Liver (tissue), 8 donors: ENCODE measurements at regions not wholly inside any gene's neighbourhood (a gene's known extent, or its start where the extent isn't known, plus 50 kb on each side); places are given as distances from the start of the nearest gene placed in this dataset.

Experiments
- DNase-seq: peaks from one replicate; pipeline ENCODE4 v3.0.0-alpha.2; 2017; ENCODE audit warnings: low spot score
- H3K27ac ChIP-seq, 2 donors: one replicate each; pipeline ENCODE4 v1.7.0; 2013; ENCODE audit warnings: inconsistent platforms in 2 of 2, low read length in 2 of 2, control low read depth in 1 of 2, low read depth in 1 of 2, mild to moderate bottlenecking in 1 of 2
- H3K27me3 ChIP-seq, 4 donors: one replicate each; pipeline versions ENCODE4 v1.6.1 to v1.7.0; 2013; ENCODE audit warnings: low read length in 3 of 4, inconsistent platforms in 1 of 4, mild to moderate bottlenecking in 1 of 4, moderate library complexity in 1 of 4; ENCODE audit not compliant: control insufficient read depth in 4 of 4, insufficient read depth in 4 of 4
- H3K36me3 ChIP-seq, 4 donors: one replicate each; pipeline versions ENCODE4 v1.6.1 to v1.7.0; 2013; ENCODE audit warnings: low read length in 3 of 4, mild to moderate bottlenecking in 3 of 4, low read depth in 1 of 4, moderate library complexity in 1 of 4; ENCODE audit not compliant: control insufficient read depth in 4 of 4, insufficient read depth in 3 of 4
- H3K4me1 ChIP-seq, 4 donors: one replicate each; pipeline versions ENCODE4 v1.6.1 to v1.7.0; 2013; ENCODE audit warnings: low read length in 3 of 4, mild to moderate bottlenecking in 3 of 4, moderate library complexity in 1 of 4; ENCODE audit not compliant: control insufficient read depth in 4 of 4, insufficient read depth in 4 of 4
- H3K4me3 ChIP-seq, 3 donors: one replicate each; pipeline versions ENCODE4 v1.6.1 to v1.7.0; 2013; ENCODE audit warnings: low read length in 3 of 3, control low read depth in 1 of 3, low read depth in 1 of 3, mild to moderate bottlenecking in 1 of 3
- H3K9ac ChIP-seq, 2 donors: one replicate each; pipeline ENCODE4 v1.7.0; 2013; ENCODE audit warnings: low read length in 2 of 2, mild to moderate bottlenecking in 2 of 2, moderate library complexity in 2 of 2, control low read depth in 1 of 2, low read depth in 1 of 2
- H3K9me3 ChIP-seq, 4 donors: one replicate each; pipeline versions ENCODE4 v1.6.1 to v1.7.0; 2013; ENCODE audit warnings: low read length in 3 of 4; ENCODE audit not compliant: control insufficient read depth in 4 of 4
- ATF3 ChIP-seq: IDR thresholded peaks from 2 replicates; pipeline ENCODE4 v1.6.1; 2016; ENCODE audit warnings: antibody characterized with exemption
- CTCF ChIP-seq: fragments of 150-350 bp; IDR thresholded peaks from 2 replicates; pipeline ENCODE4 v1.5.1; 2017; ENCODE audit warnings: improper control_type of control experiment, low read depth, low read length; ENCODE audit not compliant: missing input control
- EGR1 ChIP-seq, 2 donors: IDR thresholded peaks; 2 replicates each; pipeline ENCODE4 v1.6.1; 2016 to 2018; ENCODE audit warnings: antibody characterized with exemption in 2 of 2, low read depth in 2 of 2
- FOXA1 ChIP-seq: IDR thresholded peaks from 2 replicates; pipeline ENCODE4 v1.6.1; 2016; ENCODE audit warnings: antibody characterized with exemption
- FOXA2 ChIP-seq: IDR thresholded peaks from 2 replicates; pipeline ENCODE4 v1.6.1; 2016; ENCODE audit warnings: antibody characterized with exemption
- GABPA ChIP-seq, 2 donors: IDR thresholded peaks in 1 of 2; conservative IDR thresholded peaks in 1 of 2; 2 replicates each; pipeline ENCODE4 v1.6.1; 2016; ENCODE audit warnings: antibody characterized with exemption in 2 of 2, mild to moderate bottlenecking in 1 of 2, moderate library complexity in 1 of 2
- HNF4A ChIP-seq, 2 donors: conservative IDR thresholded peaks; 2 replicates each; pipeline ENCODE4 v1.6.1; 2016; ENCODE audit warnings: antibody characterized with exemption in 2 of 2, mild to moderate bottlenecking in 2 of 2
- HNF4G ChIP-seq: IDR thresholded peaks from 2 replicates; pipeline ENCODE4 v1.6.1; 2016; ENCODE audit warnings: antibody characterized with exemption
- JUND ChIP-seq, 2 donors: IDR thresholded peaks; 2 replicates each; pipeline ENCODE4 v1.6.1; 2016; ENCODE audit warnings: antibody characterized with exemption in 2 of 2
- MAX ChIP-seq: IDR thresholded peaks from 2 replicates; pipeline ENCODE4 v1.6.1; 2016; ENCODE audit warnings: antibody characterized with exemption
- NR2F2 ChIP-seq: IDR thresholded peaks from 2 replicates; pipeline ENCODE4 v1.6.1; 2016; ENCODE audit warnings: antibody characterized with exemption
- RAD21 ChIP-seq, 2 donors: IDR thresholded peaks; 2 replicates each; pipeline ENCODE4 v1.6.1; 2016; ENCODE audit warnings: antibody characterized with exemption in 2 of 2, mild to moderate bottlenecking in 2 of 2
- REST ChIP-seq: IDR thresholded peaks from 2 replicates; pipeline ENCODE4 v1.6.1; 2016; ENCODE audit warnings: antibody characterized with exemption, mild to moderate bottlenecking
- RXRA ChIP-seq, 2 donors: IDR thresholded peaks; 2 replicates each; pipeline ENCODE4 v1.6.1; 2017 to 2018; ENCODE audit warnings: antibody characterized with exemption in 2 of 2, mild to moderate bottlenecking in 1 of 2
- SP1 ChIP-seq: IDR thresholded peaks from 2 replicates; pipeline ENCODE4 v1.6.1; 2018; ENCODE audit warnings: antibody characterized with exemption, mild to moderate bottlenecking
- TAF1 ChIP-seq: conservative IDR thresholded peaks from 2 replicates; pipeline ENCODE4 v1.6.1; 2016; ENCODE audit warnings: antibody characterized with exemption, mild to moderate bottlenecking
- YY1 ChIP-seq: IDR thresholded peaks from 2 replicates; pipeline ENCODE4 v1.6.1; 2016; ENCODE audit warnings: antibody characterized with exemption, mild to moderate bottlenecking
- ZBTB33 ChIP-seq: IDR thresholded peaks from 2 replicates; pipeline ENCODE4 v1.6.1; 2016; ENCODE audit warnings: antibody characterized with exemption
- WGBS: extraction: QIAGEN DNeasy Blood & Tissue Kit; methylation state at CpG from one replicate; pipeline ENCODE4 v1.1.7; 2013; 5-methylcytosine and 5-hydroxymethylcytosine counted together
- donor health status: healthy.
- donor health status: healthy.
- donor health status: healthy.
- donor health status: healthy.
- donor health status: healthy.

- Histone ChIP-seq H3K27ac (no peak overlapping the region), H3K4me3 (no peak overlapping the region)
- TF ChIP-seq REST: no peak
- TF ChIP-seq ATF3: no peak
- TF ChIP-seq CTCF: no peak
- TF ChIP-seq RXRA (IDR thresholded peaks at IDR 0.05): no peak
- no peak for TF ChIP-seq JUND (IDR thresholded peaks at IDR 0.05)
- no peak for TF ChIP-seq HNF4A (conservative IDR thresholded peaks at IDR 0.05)
- no peak for TF ChIP-seq FOXA1
- TF ChIP-seq GABPA (IDR thresholded peaks at IDR 0.05 in 1 of 2, conservative IDR thresholded peaks at IDR 0.05 in 1 of 2): no peak
- no peak for TF ChIP-seq RAD21 (IDR thresholded peaks at IDR 0.05)
- TF ChIP-seq SP1: no peak
- TF ChIP-seq YY1: no peak
- TF ChIP-seq ZBTB33: no peak
- TF ChIP-seq TAF1: no peak
- no peak for TF ChIP-seq HNF4G
- no peak for TF ChIP-seq NR2F2
These were observed 207.0 kb downstream of the TTLL7 start for GRCh38 chr1:83791821-83792437.

GRCh38 chr1:83790446-83790845 lies 208.5 kb downstream of the TTLL7 start:
- TF ChIP-seq NR2F2 (no peak), RAD21 (IDR thresholded peaks at IDR 0.05) (no peak), EGR1 (IDR thresholded peaks at IDR 0.05; ENCODE audit: low read depth in 2 of 2) (no peak), FOXA2 (no peak), HNF4G (no peak), MAX (no peak)
- Histone ChIP-seq H3K4me3 (no peak overlapping the region), H3K36me3 (no peaks in the 10 kb centered on the region), H3K27me3 (no peaks in the 10 kb centered on the region), H3K4me1 (peaks cover 0 to 4% (median 0%) of the 10 kb centered on the region in 4 donors), H3K9me3 (no peaks in the 10 kb centered on the region), H3K9ac (no peak overlapping the region), H3K27ac (no peak overlapping the region)
- DNase-seq: no peak
- 76% methylated on average over 3 of the region's 3 CpGs for WGBS

More at GRCh38 chr1:83791821-83792437, 207.0 kb downstream of the TTLL7 start:
- Histone ChIP-seq H3K27me3 (no peaks in the 10 kb centered on the region), H3K36me3 (no peaks in the 10 kb centered on the region), H3K9me3 (no peaks in the 10 kb centered on the region), H3K4me1 (peaks cover 0 to 4% (median 0%) of the 10 kb centered on the region in 4 donors), H3K9ac (no peak overlapping the region)
- WGBS: 93% methylated on average over 3 of the region's 3 CpGs
- DNase-seq: no peak
